ENCODE measurements at regions not wholly inside any gene's neighbourhood (a gene's known extent, or its start where the extent isn't known, plus 50 kb on each side); places are given as distances from the start of the nearest gene placed in this dataset.

- no peaks in the 10 kb centered on the region for H3K9me3 ChIP-seq (ENCODE audit: severe bottlenecking)
- H3K27ac ChIP-seq (ENCODE audit: poor library complexity, severe bottlenecking) = no peak overlapping the region
- no peaks in the 10 kb centered on the region for H3K27me3 ChIP-seq (ENCODE audit: insufficient read depth, poor library complexity, severe bottlenecking)
- ATAC-seq (ENCODE audit: low read depth) = no peak
- H3K36me3 ChIP-seq (ENCODE audit: low read depth) = no peaks in the 10 kb centered on the region
- H3K4me3 ChIP-seq (ENCODE audit: severe bottlenecking) = no peak overlapping the region
- TF ChIP-seq, protein P1, sequence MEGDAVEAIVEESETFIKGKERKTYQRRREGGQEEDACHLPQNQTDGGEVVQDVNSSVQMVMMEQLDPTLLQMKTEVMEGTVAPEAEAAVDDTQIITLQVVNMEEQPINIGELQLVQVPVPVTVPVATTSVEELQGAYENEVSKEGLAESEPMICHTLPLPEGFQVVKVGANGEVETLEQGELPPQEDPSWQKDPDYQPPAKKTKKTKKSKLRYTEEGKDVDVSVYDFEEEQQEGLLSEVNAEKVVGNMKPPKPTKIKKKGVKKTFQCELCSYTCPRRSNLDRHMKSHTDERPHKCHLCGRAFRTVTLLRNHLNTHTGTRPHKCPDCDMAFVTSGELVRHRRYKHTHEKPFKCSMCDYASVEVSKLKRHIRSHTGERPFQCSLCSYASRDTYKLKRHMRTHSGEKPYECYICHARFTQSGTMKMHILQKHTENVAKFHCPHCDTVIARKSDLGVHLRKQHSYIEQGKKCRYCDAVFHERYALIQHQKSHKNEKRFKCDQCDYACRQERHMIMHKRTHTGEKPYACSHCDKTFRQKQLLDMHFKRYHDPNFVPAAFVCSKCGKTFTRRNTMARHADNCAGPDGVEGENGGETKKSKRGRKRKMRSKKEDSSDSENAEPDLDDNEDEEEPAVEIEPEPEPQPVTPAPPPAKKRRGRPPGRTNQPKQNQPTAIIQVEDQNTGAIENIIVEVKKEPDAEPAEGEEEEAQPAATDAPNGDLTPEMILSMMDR (IDR thresholded peaks at IDR 0.05; ENCODE audit: poor library complexity, severe bottlenecking) = no peak
- H3K4me1 ChIP-seq (ENCODE audit: insufficient read depth, poor library complexity, severe bottlenecking) = no peaks in the 10 kb centered on the region
- no peak for DNase-seq (ENCODE audit: low spot score)
These were observed 165.9 kb downstream of the BUB3 start for GRCh38 chr10:123320091-123320490.

DNA sequence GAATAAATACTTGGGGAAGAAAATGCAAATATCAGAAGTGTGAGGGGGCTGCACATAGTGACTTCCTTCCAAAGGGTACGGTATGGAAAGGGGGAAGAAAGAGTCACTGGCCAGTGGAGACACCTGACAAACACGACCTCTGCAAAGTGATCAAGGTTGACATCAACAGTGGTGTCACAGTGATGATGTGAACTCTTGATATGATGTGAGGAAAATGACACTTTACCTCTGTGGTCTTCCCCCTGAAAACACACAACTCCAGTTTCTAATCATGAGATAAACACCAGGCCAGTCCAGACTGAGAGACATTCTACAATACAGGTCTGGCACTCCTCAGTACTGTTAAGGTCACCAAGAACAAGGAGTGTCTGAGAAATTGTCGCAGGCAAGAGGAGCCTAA lies 169.7 kb downstream of the BUB3 start:
- ATAC-seq (ENCODE audit: low read depth) (no peak), DNase-seq (ENCODE audit: low spot score) (no peak)
- Histone ChIP-seq H3K36me3 (ENCODE audit: low read depth) (no peaks in the 10 kb centered on the region), H3K27me3 (ENCODE audit: insufficient read depth, poor library complexity, severe bottlenecking) (no peaks in the 10 kb centered on the region), H3K27ac (ENCODE audit: poor library complexity, severe bottlenecking) (no peak overlapping the region), H3K4me1 (ENCODE audit: insufficient read depth, poor library complexity, severe bottlenecking) (no peaks in the 10 kb centered on the region), H3K9me3 (ENCODE audit: severe bottlenecking) (no peaks in the 10 kb centered on the region), H3K4me3 (ENCODE audit: severe bottlenecking) (no peak overlapping the region)
- TF ChIP-seq, protein P1 (IDR thresholded peaks at IDR 0.05; ENCODE audit: poor library complexity, severe bottlenecking) = no peak

- no peak for DNase-seq (ENCODE audit: low spot score)
These were observed 171.5 kb downstream of the BUB3 start for GRCh38 chr10:123325663-123326190.

DNA sequence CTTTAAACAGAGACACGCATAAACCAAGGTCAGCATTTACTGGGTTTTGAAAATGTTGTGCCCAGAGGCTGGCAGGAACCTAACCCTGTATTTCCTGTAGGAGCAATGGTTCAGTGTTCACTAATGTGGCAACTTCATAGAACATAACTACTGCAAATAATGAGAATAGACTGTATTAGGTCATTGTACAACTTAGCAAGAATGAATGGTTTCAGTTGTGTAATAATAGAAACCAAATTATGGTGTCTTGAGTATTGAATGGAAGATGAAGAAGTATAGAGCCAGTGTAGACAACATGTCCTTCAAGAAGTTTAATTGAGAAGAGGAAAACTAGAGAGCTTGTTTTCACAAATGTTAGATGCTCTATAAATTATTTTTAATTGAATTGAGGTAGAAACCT lies 172.5 kb downstream of the BUB3 start:
- TF ChIP-seq, protein P1 (IDR thresholded peaks at IDR 0.05; ENCODE audit: poor library complexity, severe bottlenecking) = no peak
- Histone ChIP-seq H3K36me3 (ENCODE audit: low read depth) (no peaks in the 10 kb centered on the region), H3K27me3 (ENCODE audit: insufficient read depth, poor library complexity, severe bottlenecking) (no peaks in the 10 kb centered on the region), H3K4me1 (ENCODE audit: insufficient read depth, poor library complexity, severe bottlenecking) (peaks cover 3% of the 10 kb centered on the region), H3K9me3 (ENCODE audit: severe bottlenecking) (no peaks in the 10 kb centered on the region), H3K27ac (ENCODE audit: poor library complexity, severe bottlenecking) (no peak overlapping the region), H3K4me3 (ENCODE audit: severe bottlenecking) (no peak overlapping the region)
- DNase-seq (ENCODE audit: low spot score) (no peak), ATAC-seq (ENCODE audit: low read depth) (no peak)

More at GRCh38 chr10:123325663-123326190, 171.5 kb downstream of the BUB3 start:
- TF ChIP-seq, protein P1 (IDR thresholded peaks at IDR 0.05; ENCODE audit: poor library complexity, severe bottlenecking) = no peak
- Histone ChIP-seq H3K9me3 (ENCODE audit: severe bottlenecking) (no peaks in the 10 kb centered on the region), H3K27ac (ENCODE audit: poor library complexity, severe bottlenecking) (no peak overlapping the region), H3K27me3 (ENCODE audit: insufficient read depth, poor library complexity, severe bottlenecking) (no peaks in the 10 kb centered on the region), H3K4me1 (ENCODE audit: insufficient read depth, poor library complexity, severe bottlenecking) (no peaks in the 10 kb centered on the region), H3K36me3 (ENCODE audit: low read depth) (no peaks in the 10 kb centered on the region), H3K4me3 (ENCODE audit: severe bottlenecking) (no peak overlapping the region)
- ATAC-seq (ENCODE audit: low read depth) = no peak

- TF ChIP-seq, protein P1 (IDR thresholded peaks at IDR 0.05; ENCODE audit: poor library complexity, severe bottlenecking) = no peak
- H3K4me3 ChIP-seq (ENCODE audit: severe bottlenecking) = no peak overlapping the region
- no peaks in the 10 kb centered on the region for H3K36me3 ChIP-seq (ENCODE audit: low read depth)
- ATAC-seq (ENCODE audit: low read depth) (no peak), DNase-seq (ENCODE audit: low spot score) (no peak)
- no peak overlapping the region for H3K27ac ChIP-seq (ENCODE audit: poor library complexity, severe bottlenecking)
- peaks cover 4% of the 10 kb centered on the region for H3K4me1 ChIP-seq (ENCODE audit: insufficient read depth, poor library complexity, severe bottlenecking)
- H3K27me3 ChIP-seq (ENCODE audit: insufficient read depth, poor library complexity, severe bottlenecking) = no peaks in the 10 kb centered on the region
- H3K9me3 ChIP-seq (ENCODE audit: severe bottlenecking) = no peaks in the 10 kb centered on the region
These were observed 173.2 kb downstream of the BUB3 start for GRCh38 chr10:123327450-123327849.
